ENCODE measurements at regions not wholly inside any gene's neighbourhood (a gene's known extent, or its start where the extent isn't known, plus 50 kb on each side); places are given as distances from the start of the nearest gene placed in this dataset.

DNA sequence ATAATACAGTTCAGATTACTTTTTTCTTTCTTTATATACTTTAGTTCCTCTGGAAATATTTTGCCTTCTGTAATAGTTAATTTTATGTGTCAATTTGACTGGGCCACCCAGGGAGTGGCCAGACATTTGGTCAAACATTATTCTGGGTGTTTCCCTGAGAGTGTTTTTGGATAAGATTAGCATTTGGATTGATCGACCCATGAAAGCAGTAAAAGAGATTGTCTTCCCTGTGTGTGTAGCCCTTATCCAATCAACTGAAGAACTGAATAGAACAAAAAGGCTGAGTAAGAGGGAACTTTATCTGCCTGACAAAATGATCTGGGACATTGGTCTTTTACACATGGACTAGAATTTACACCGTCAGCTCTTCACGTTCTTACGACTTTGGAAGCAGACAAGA lies 1190.1 kb upstream of the FAM98A start:
- Mint-ChIP-seq H3K27me3 (ENCODE audit: low read depth in 3 of 3) (peaks cover 0 to 2% (median 1%) of the 10 kb centered on the region in 3 donors), H3K36me3 (no peaks in the 10 kb centered on the region), H3K9me3 (peaks cover 0 to 10% (median 7%) of the 10 kb centered on the region in 7 donors), H3K4me1 (no peaks in the 10 kb centered on the region), H3K4me3 (no peak overlapping the region), H3K27ac (no peak overlapping the region)
- H3K36me3 ChIP-seq (replicated peaks in 1 of 2; ENCODE audit: control insufficient read depth in 1 of 2, insufficient read depth in 2 of 2, low read length in 2 of 2), result no peaks in the 10 kb centered on the region
- H3K9me3 ChIP-seq (replicated peaks in 1 of 2; ENCODE audit: control insufficient read depth in 1 of 2, insufficient read depth in 1 of 2, low read length in 2 of 2), result no peaks in the 10 kb centered on the region
- TF ChIP-seq, protein P1, sequence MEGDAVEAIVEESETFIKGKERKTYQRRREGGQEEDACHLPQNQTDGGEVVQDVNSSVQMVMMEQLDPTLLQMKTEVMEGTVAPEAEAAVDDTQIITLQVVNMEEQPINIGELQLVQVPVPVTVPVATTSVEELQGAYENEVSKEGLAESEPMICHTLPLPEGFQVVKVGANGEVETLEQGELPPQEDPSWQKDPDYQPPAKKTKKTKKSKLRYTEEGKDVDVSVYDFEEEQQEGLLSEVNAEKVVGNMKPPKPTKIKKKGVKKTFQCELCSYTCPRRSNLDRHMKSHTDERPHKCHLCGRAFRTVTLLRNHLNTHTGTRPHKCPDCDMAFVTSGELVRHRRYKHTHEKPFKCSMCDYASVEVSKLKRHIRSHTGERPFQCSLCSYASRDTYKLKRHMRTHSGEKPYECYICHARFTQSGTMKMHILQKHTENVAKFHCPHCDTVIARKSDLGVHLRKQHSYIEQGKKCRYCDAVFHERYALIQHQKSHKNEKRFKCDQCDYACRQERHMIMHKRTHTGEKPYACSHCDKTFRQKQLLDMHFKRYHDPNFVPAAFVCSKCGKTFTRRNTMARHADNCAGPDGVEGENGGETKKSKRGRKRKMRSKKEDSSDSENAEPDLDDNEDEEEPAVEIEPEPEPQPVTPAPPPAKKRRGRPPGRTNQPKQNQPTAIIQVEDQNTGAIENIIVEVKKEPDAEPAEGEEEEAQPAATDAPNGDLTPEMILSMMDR (IDR thresholded peaks at IDR 0.05), result no peak
- no peak overlapping the region for H2AFZ ChIP-seq (ENCODE audit: insufficient read depth, low read depth, low read length, poor library complexity, severe bottlenecking)
- H3K4me2 ChIP-seq (replicated peaks; ENCODE audit: extremely low read depth, low read length, poor library complexity, severe bottlenecking), result no peak overlapping the region
- H3K27ac ChIP-seq (ENCODE audit: low read depth in 1 of 2, low read length in 2 of 2), result no peak overlapping the region
- WGBS (ENCODE audit: insufficient coverage), result no CpG with 5 or more reads among the region's 4 CpGs
- H3K79me2 ChIP-seq (ENCODE audit: insufficient read depth, low read length), result no peaks in the 10 kb centered on the region
- no peak overlapping the region for H3K4me3 ChIP-seq (replicated peaks in 1 of 3; ENCODE audit: low read depth in 2 of 3, low read length in 3 of 3)
- intact Hi-C loops (cut with micrococcal nuclease), result no loop called here
- no peaks in the 10 kb centered on the region for H3K4me1 ChIP-seq (ENCODE audit: control insufficient read depth in 1 of 2, insufficient read depth in 2 of 2, low read length in 2 of 2)
- no peak for DNase-seq
- H4K20me1 ChIP-seq (ENCODE audit: insufficient read depth, low read length), result no peaks in the 10 kb centered on the region
- no peak overlapping the region for H3K9ac ChIP-seq (ENCODE audit: insufficient read depth, low read length, poor library complexity, severe bottlenecking)
- H3K27me3 ChIP-seq (ENCODE audit: control insufficient read depth in 2 of 2, insufficient read depth in 2 of 2, low read length in 2 of 2), result no peaks in the 10 kb centered on the region

DNA sequence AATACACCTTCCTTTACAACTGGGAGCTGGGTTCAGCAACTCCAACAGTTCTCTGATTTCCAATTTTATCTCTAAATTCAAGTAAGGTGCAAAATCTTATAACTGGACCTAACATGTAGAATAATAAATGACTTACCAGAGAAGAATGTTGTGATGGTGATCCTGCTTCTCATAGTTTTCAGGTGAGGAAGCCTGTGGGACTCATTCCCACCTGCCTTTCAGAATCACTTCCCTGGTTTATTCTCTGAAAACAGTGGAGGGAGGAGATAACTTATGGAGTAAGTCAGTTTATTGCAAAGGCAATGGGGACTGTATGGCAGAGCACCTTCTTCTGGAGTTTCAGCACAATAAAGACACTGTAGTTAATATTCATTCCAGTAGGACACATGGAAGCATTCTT lies 1188.2 kb upstream of the FAM98A start:
- no peaks in the 10 kb centered on the region for H3K9me3 ChIP-seq (replicated peaks in 1 of 2; ENCODE audit: control insufficient read depth in 1 of 2, insufficient read depth in 1 of 2, low read length in 2 of 2)
- no peak overlapping the region for H3K4me3 ChIP-seq (replicated peaks in 1 of 3; ENCODE audit: low read depth in 2 of 3, low read length in 3 of 3)
- intact Hi-C loops (cut with micrococcal nuclease), result no loop called here
- H3K9ac ChIP-seq (ENCODE audit: insufficient read depth, low read length, poor library complexity, severe bottlenecking), result no peak overlapping the region
- DNase-seq, result no peak
- H2AFZ ChIP-seq (ENCODE audit: insufficient read depth, low read depth, low read length, poor library complexity, severe bottlenecking), result no peak overlapping the region
- H3K27me3 ChIP-seq (ENCODE audit: control insufficient read depth in 2 of 2, insufficient read depth in 2 of 2, low read length in 2 of 2), result no peaks in the 10 kb centered on the region
- H3K9me3 Mint-ChIP-seq, result peaks cover 0 to 10% (median 7%) of the 10 kb centered on the region in 7 donors
- no peaks in the 10 kb centered on the region for H3K4me1 Mint-ChIP-seq
- H3K4me2 ChIP-seq (replicated peaks; ENCODE audit: extremely low read depth, low read length, poor library complexity, severe bottlenecking), result no peak overlapping the region
- peaks cover 0 to 2% (median 1%) of the 10 kb centered on the region in 3 donors for H3K27me3 Mint-ChIP-seq (ENCODE audit: low read depth in 3 of 3)
- no peak overlapping the region for H3K4me3 Mint-ChIP-seq
- TF ChIP-seq, protein P1 (IDR thresholded peaks at IDR 0.05), result no peak
- no peaks in the 10 kb centered on the region for H3K79me2 ChIP-seq (ENCODE audit: insufficient read depth, low read length)
- no peaks in the 10 kb centered on the region for H3K4me1 ChIP-seq (ENCODE audit: control insufficient read depth in 1 of 2, insufficient read depth in 2 of 2, low read length in 2 of 2)
- H4K20me1 ChIP-seq (ENCODE audit: insufficient read depth, low read length), result no peaks in the 10 kb centered on the region
- no peak overlapping the region for H3K27ac Mint-ChIP-seq
- H3K27ac ChIP-seq (ENCODE audit: low read depth in 1 of 2, low read length in 2 of 2), result no peak overlapping the region
- no peaks in the 10 kb centered on the region for H3K36me3 Mint-ChIP-seq
- no peaks in the 10 kb centered on the region for H3K36me3 ChIP-seq (replicated peaks in 1 of 2; ENCODE audit: control insufficient read depth in 1 of 2, insufficient read depth in 2 of 2, low read length in 2 of 2)

Measured in CD14-positive monocyte (primary cell).